NT2/D1 (cell line): ENCODE measurements at regions not wholly inside any gene's neighbourhood (a gene's known extent, or its start where the extent isn't known, plus 50 kb on each side); places are given as distances from the start of the nearest gene placed in this dataset.

ENCODE experiments used
- DNase-seq: peaks from one replicate; pipeline ENCODE4 v3.0.0-alpha.2; 2011; ENCODE audit warnings: low read depth, low spot score
- H3K27me3 ChIP-seq: 2 replicates; pipeline ENCODE4 v1.6.0; 2011; ENCODE audit warnings: mild to moderate bottlenecking; ENCODE audit not compliant: insufficient read length, insufficient read depth
- H3K36me3 ChIP-seq: 2 replicates; pipeline ENCODE4 v1.6.1; 2011; ENCODE audit warnings: mild to moderate bottlenecking, low read length, mixed read lengths; ENCODE audit not compliant: insufficient read depth, insufficient read length
- H3K4me1 ChIP-seq: 2 replicates; pipeline ENCODE4 v1.5.1; 2011; ENCODE audit not compliant: insufficient read depth, insufficient read length
- H3K4me3 ChIP-seq: 2 replicates; pipeline ENCODE4 v1.5.1; 2011; ENCODE audit warnings: low read depth; ENCODE audit not compliant: insufficient read length
- H3K9ac ChIP-seq: 2 replicates; pipeline ENCODE4 v1.6.0; 2011; ENCODE audit warnings: low read depth; ENCODE audit not compliant: insufficient read length
- H3K9me3 ChIP-seq: 2 replicates; pipeline ENCODE4 v1.5.1; 2011; ENCODE audit warnings: mild to moderate bottlenecking, low read length; ENCODE audit not compliant: insufficient read depth
- SUZ12 ChIP-seq: IDR thresholded peaks from 2 replicates; pipeline ENCODE4 v1.6.1; 2011; ENCODE audit not compliant: insufficient read length, insufficient read depth; ENCODE audit errors: extremely low read depth
- YY1 ChIP-seq: IDR thresholded peaks from 2 replicates; pipeline ENCODE4 v1.6.1; 2011; ENCODE audit not compliant: insufficient read length, insufficient read depth
- ZNF274 ChIP-seq: IDR thresholded peaks from 2 replicates; pipeline ENCODE4 v1.6.1; 2011; ENCODE audit warnings: mild to moderate bottlenecking, low read depth, low read length

- Histone ChIP-seq H3K9me3 (peaks cover 4% of the 10 kb centered on the region; the same call in 1 of the 2 replicates), H3K4me1 (no peaks in the 10 kb centered on the region), H3K4me3 (no peak overlapping the region), H3K36me3 (no peaks in the 10 kb centered on the region), H3K27me3 (no peaks in the 10 kb centered on the region), H3K9ac (no peak overlapping the region)
- TF ChIP-seq ZNF274, result no peak
- no peak for TF ChIP-seq YY1
- no peak for TF ChIP-seq SUZ12
- no peak for DNase-seq
Observed at GRCh38 chr20:58162986-58163385, 65.5 kb downstream of the ANKRD60 start.

- peaks cover 4% of the 10 kb centered on the region; the same call in 1 of the 2 replicates for H3K9me3 ChIP-seq
- H3K36me3 ChIP-seq, result no peaks in the 10 kb centered on the region
- no peak overlapping the region for H3K9ac ChIP-seq
- DNase-seq, result no peak
- no peaks in the 10 kb centered on the region for H3K4me1 ChIP-seq
- H3K4me3 ChIP-seq, result no peak overlapping the region
- TF ChIP-seq ZNF274, result no peak
- TF ChIP-seq YY1, result no peak
- H3K27me3 ChIP-seq, result no peaks in the 10 kb centered on the region
Observed at GRCh38 chr20:58161192-58161591, 67.3 kb downstream of the ANKRD60 start.

- no peak overlapping the region for H3K9ac ChIP-seq
- H3K4me1 ChIP-seq, result no peaks in the 10 kb centered on the region
- no peaks in the 10 kb centered on the region for H3K36me3 ChIP-seq
- TF ChIP-seq SUZ12 (no peak), ZNF274 (no peak), YY1 (no peak)
- H3K9me3 ChIP-seq, result no peaks in the 10 kb centered on the region
- no peak for DNase-seq
- no peaks in the 10 kb centered on the region for H3K27me3 ChIP-seq
- H3K4me3 ChIP-seq, result no peak overlapping the region
Observed at GRCh38 chr20:58160451-58161061, 67.9 kb downstream of the ANKRD60 start.

GRCh38 chr20:58155148-58155925 lies 73.1 kb downstream of the ANKRD60 start:
- Histone ChIP-seq H3K4me3 (no peak overlapping the region), H3K9ac (no peak overlapping the region), H3K9me3 (no peaks in the 10 kb centered on the region), H3K27me3 (no peaks in the 10 kb centered on the region), H3K4me1 (no peaks in the 10 kb centered on the region), H3K36me3 (no peaks in the 10 kb centered on the region)
- no peak for DNase-seq
- TF ChIP-seq SUZ12, result no peak
- no peak for TF ChIP-seq YY1
- no peak for TF ChIP-seq ZNF274

- Histone ChIP-seq H3K4me3 (no peak overlapping the region), H3K9me3 (no peaks in the 10 kb centered on the region), H3K27me3 (no peaks in the 10 kb centered on the region), H3K9ac (no peak overlapping the region), H3K36me3 (no peaks in the 10 kb centered on the region), H3K4me1 (no peaks in the 10 kb centered on the region)
- no peak for TF ChIP-seq ZNF274
- TF ChIP-seq YY1, result no peak
- TF ChIP-seq SUZ12, result no peak
- no peak for DNase-seq
Observed at GRCh38 chr20:58154113-58154512, 74.3 kb downstream of the ANKRD60 start.

GRCh38 chr20:58153121-58153520 lies 75.3 kb downstream of the ANKRD60 start:
- H3K9ac ChIP-seq, result no peak overlapping the region
- no peak for DNase-seq
- no peak overlapping the region for H3K4me3 ChIP-seq
- H3K27me3 ChIP-seq, result no peaks in the 10 kb centered on the region
- no peak for TF ChIP-seq ZNF274
- no peak for TF ChIP-seq SUZ12
- TF ChIP-seq YY1, result no peak
- no peaks in the 10 kb centered on the region for H3K4me1 ChIP-seq
- no peaks in the 10 kb centered on the region for H3K36me3 ChIP-seq
- H3K9me3 ChIP-seq, result no peaks in the 10 kb centered on the region

GRCh38 chr20:58150772-58151171 lies 77.7 kb downstream of the ANKRD60 start:
- Histone ChIP-seq H3K36me3 (no peaks in the 10 kb centered on the region), H3K4me1 (no peaks in the 10 kb centered on the region), H3K9ac (no peak overlapping the region), H3K4me3 (no peak overlapping the region), H3K27me3 (no peaks in the 10 kb centered on the region), H3K9me3 (peaks cover 8% of the 10 kb centered on the region; the same call in 1 of the 2 replicates)
- TF ChIP-seq YY1, result no peak
- TF ChIP-seq SUZ12, result no peak
- TF ChIP-seq ZNF274, result no peak
- DNase-seq, result no peak
